ENCODE measurements at regions not wholly inside any gene's neighbourhood (a gene's known extent, or its start where the extent isn't known, plus 50 kb on each side); places are given as distances from the start of the nearest gene placed in this dataset.

GRCh38 chr17:55632893-55633292 is 89.8 kb downstream of the TMEM100 start:
- Histone ChIP-seq H3K79me2 (ENCODE audit: low read depth) (no peaks in the 10 kb centered on the region), H2AFZ (no peak overlapping the region), H3K9me2 (ENCODE audit: insufficient read depth) (no peaks in the 10 kb centered on the region), H3K9me3 (ENCODE audit: insufficient read depth, low read depth) (no peaks in the 10 kb centered on the region), H4K20me1 (ENCODE audit: insufficient read depth) (no peaks in the 10 kb centered on the region), H3K27ac (no peak overlapping the region), H3K4me3 (no peak overlapping the region), H3F3A (ENCODE audit: insufficient read depth, low read depth) (no peaks in the 10 kb centered on the region), H3K4me2 (no peak overlapping the region), H3K27me3 (ENCODE audit: insufficient read depth, low read depth) (peaks cover 57% of the 10 kb centered on the region), H3K4me1 (replicated peaks; ENCODE audit: insufficient read depth) (no peaks in the 10 kb centered on the region), H3K36me3 (ENCODE audit: low read depth) (no peaks in the 10 kb centered on the region)
- no peak for DNase-seq
- TF ChIP-seq EZH2 (IDR thresholded peaks at IDR 0.05; ENCODE audit: low read depth) = no peak
- TF ChIP-seq, protein P1, sequence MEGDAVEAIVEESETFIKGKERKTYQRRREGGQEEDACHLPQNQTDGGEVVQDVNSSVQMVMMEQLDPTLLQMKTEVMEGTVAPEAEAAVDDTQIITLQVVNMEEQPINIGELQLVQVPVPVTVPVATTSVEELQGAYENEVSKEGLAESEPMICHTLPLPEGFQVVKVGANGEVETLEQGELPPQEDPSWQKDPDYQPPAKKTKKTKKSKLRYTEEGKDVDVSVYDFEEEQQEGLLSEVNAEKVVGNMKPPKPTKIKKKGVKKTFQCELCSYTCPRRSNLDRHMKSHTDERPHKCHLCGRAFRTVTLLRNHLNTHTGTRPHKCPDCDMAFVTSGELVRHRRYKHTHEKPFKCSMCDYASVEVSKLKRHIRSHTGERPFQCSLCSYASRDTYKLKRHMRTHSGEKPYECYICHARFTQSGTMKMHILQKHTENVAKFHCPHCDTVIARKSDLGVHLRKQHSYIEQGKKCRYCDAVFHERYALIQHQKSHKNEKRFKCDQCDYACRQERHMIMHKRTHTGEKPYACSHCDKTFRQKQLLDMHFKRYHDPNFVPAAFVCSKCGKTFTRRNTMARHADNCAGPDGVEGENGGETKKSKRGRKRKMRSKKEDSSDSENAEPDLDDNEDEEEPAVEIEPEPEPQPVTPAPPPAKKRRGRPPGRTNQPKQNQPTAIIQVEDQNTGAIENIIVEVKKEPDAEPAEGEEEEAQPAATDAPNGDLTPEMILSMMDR (conservative IDR thresholded peaks at IDR 0.05) = no peak
- intact Hi-C loops (cut with micrococcal nuclease; ENCODE audit: unreplicated experiment) = no loop called here
- CTCF ChIA-PET = no interaction called here
- BruUV-seq (replicated peaks) = no TSS peak
- POLR2A ChIA-PET (ENCODE audit: unreplicated experiment) = no interaction called here

GRCh38 chr17:55632236-55632635 is 90.4 kb downstream of the TMEM100 start:
- H3F3A ChIP-seq (ENCODE audit: insufficient read depth, low read depth) = no peaks in the 10 kb centered on the region
- peaks cover 51% of the 10 kb centered on the region for H3K27me3 ChIP-seq (ENCODE audit: insufficient read depth, low read depth)
- no TSS peak for BruUV-seq (replicated peaks)
- H3K4me2 ChIP-seq = no peak overlapping the region
- H4K20me1 ChIP-seq (ENCODE audit: insufficient read depth) = no peaks in the 10 kb centered on the region
- H3K4me3 ChIP-seq = no peak overlapping the region
- CTCF ChIA-PET = no interaction called here
- H3K4me1 ChIP-seq (replicated peaks; ENCODE audit: insufficient read depth) = no peaks in the 10 kb centered on the region
- no peaks in the 10 kb centered on the region for H3K36me3 ChIP-seq (ENCODE audit: low read depth)
- no peak overlapping the region for H3K27ac ChIP-seq
- POLR2A ChIA-PET (ENCODE audit: unreplicated experiment) = no interaction called here
- DNase-seq = no peak
- no peaks in the 10 kb centered on the region for H3K9me3 ChIP-seq (ENCODE audit: insufficient read depth, low read depth)
- intact Hi-C loops (cut with micrococcal nuclease; ENCODE audit: unreplicated experiment) = no loop called here
- no peaks in the 10 kb centered on the region for H3K79me2 ChIP-seq (ENCODE audit: low read depth)
- no peak overlapping the region for H2AFZ ChIP-seq
- H3K9me2 ChIP-seq (ENCODE audit: insufficient read depth) = no peaks in the 10 kb centered on the region
- TF ChIP-seq, protein P1 (conservative IDR thresholded peaks at IDR 0.05) = no peak

DNA sequence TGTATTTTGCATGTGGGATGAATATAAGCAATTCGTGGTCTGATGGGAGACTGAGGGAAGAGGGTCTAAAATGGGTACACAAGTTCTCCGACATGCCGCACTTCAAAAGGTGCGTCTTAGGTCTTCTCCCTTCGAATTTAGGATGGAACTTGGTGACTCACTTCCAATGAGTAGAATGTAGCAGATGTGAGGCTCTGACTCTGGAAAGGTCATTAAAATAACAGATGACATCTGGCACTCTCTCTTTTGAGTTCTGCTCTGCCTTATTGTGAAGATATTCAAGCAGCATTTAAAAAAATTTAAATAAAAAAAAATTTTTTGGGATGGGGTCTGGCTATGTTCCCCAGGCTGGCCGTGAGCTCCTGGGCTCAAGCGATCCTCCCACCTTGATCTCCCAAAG is 92.7 kb downstream of the TMEM100 start:
- peaks cover 42% of the 10 kb centered on the region for H3K27me3 ChIP-seq (ENCODE audit: insufficient read depth, low read depth)
- H3K9me2 ChIP-seq (ENCODE audit: insufficient read depth) = no peaks in the 10 kb centered on the region

More for the DNA sequence above, 92.7 kb downstream of the TMEM100 start:
- Histone ChIP-seq H3K9me3 (ENCODE audit: insufficient read depth, low read depth) (no peaks in the 10 kb centered on the region), H3F3A (ENCODE audit: insufficient read depth, low read depth) (no peaks in the 10 kb centered on the region), H3K79me2 (ENCODE audit: low read depth) (no peaks in the 10 kb centered on the region), H2AFZ (no peak overlapping the region), H4K20me1 (ENCODE audit: insufficient read depth) (no peaks in the 10 kb centered on the region), H3K36me3 (ENCODE audit: low read depth) (no peaks in the 10 kb centered on the region), H3K4me3 (no peak overlapping the region), H3K4me1 (replicated peaks; ENCODE audit: insufficient read depth) (no peaks in the 10 kb centered on the region), H3K27ac (no peak overlapping the region), H3K4me2 (no peak overlapping the region)
- TF ChIP-seq, protein P1 (conservative IDR thresholded peaks at IDR 0.05) = no peak
- TF ChIP-seq EZH2 (IDR thresholded peaks at IDR 0.05; ENCODE audit: low read depth) = no peak
- BruUV-seq (replicated peaks) = no TSS peak
- intact Hi-C loops (cut with micrococcal nuclease; ENCODE audit: unreplicated experiment) = no loop called here
- CTCF ChIA-PET = no interaction called here
- POLR2A ChIA-PET (ENCODE audit: unreplicated experiment) = no interaction called here
- DNase-seq = no peak
